GM21447 (cell line): ENCODE measurements at regions not wholly inside any gene's neighbourhood (a gene's known extent, or its start where the extent isn't known, plus 50 kb on each side); places are given as distances from the start of the nearest gene placed in this dataset.

Experiments
- ATAC-seq: cut with Tn5 transposase; IDR thresholded peaks from one replicate; pipeline ENCODE4 v1.9.1; 2021; ENCODE audit not compliant: unreplicated experiment

- no peak for ATAC-seq
These were observed 321.5 kb downstream of the SATB2 start for GRCh38 chr2:199136242-199136641.

DNA sequence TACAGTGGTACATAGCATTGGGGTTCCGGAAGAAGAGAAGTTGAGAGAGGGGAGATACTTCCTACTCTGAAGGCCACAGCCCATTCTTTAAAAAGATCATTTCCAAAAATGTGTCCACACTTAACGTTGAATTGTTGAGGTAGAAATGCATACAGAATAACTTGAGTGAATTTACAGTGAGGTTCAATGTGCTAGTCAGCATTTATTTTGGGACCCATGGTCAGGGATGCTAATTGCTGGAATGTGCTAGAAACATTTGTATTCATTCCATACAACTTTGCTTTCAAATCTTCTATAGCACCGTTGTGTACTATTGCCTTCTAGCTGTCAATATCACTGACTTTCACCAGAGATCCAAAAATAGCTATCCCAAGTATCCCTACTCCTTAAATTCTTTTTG, 325.9 kb downstream of the SATB2 start:
- ATAC-seq: no peak

- no peak for ATAC-seq
These were observed 326.5 kb downstream of the SATB2 start for GRCh38 chr2:199131136-199131655.

- ATAC-seq: no peak
These were observed 327.2 kb downstream of the SATB2 start for GRCh38 chr2:199130501-199130900.

- no peak for ATAC-seq
These were observed 329.1 kb downstream of the SATB2 start for GRCh38 chr2:199128476-199129229.

- no peak for ATAC-seq
These were observed 337.9 kb downstream of the SATB2 start for GRCh38 chr2:199119796-199120195.

DNA sequence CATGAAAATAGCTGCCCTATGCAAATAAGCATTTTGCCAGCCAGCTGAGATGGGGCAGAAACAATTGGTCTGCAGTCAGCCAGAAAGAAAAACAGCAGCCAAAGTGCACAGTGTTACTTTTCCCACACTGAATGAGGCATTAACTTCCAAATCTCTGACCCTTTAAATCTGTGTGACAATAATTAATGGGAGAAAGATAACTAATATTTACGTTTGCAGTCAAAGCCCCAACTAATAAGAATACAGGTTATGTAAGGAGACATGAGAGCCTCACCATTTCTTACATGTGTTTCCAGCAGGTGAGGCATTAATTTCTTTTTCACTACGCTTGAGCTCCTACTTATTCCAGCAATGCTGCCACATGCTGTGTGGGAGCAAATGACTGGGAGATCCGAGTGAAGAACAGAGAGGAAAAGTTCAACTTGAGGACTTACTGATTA, 339.0 kb downstream of the SATB2 start:
- no peak for ATAC-seq

DNA sequence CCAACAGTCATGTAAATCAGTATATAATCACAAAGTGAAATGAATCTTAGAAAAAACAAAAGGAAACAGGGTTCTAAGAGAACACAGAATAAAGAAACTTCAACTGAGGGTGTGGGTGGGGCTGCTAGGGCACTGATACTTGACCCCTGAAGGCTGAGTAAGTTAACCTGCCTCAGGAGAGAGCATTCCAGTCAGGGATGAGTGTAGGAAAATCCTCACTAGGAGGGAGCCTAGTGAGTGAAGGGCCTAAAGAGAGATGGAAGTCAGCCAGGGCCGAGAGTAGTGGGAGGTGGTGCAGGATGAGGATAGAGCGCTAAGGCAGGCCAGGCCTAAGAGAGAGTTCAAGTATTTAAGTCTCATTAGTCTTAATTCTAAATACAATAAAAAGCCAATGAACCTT, 342.6 kb downstream of the SATB2 start:
- no peak for ATAC-seq

DNA sequence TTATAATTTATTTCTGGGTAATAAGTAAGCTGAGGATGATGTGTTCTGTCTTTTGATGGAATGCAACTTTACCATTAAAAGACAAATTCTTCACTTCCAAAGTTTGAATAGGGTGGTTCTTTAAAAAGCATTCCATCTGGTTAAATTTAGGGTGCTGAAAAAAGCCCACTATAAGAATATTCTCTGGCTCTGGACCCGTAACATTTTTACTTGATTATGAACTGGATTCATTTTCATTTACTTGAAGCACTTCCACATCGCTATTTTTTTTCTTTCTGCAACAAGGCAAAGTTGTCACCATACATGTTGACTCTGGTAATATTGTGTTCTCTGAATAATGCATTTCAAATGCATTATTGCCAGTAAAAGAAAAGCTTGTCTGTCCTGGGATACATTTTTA, 344.6 kb downstream of the SATB2 start:
- no peak for ATAC-seq

DNA sequence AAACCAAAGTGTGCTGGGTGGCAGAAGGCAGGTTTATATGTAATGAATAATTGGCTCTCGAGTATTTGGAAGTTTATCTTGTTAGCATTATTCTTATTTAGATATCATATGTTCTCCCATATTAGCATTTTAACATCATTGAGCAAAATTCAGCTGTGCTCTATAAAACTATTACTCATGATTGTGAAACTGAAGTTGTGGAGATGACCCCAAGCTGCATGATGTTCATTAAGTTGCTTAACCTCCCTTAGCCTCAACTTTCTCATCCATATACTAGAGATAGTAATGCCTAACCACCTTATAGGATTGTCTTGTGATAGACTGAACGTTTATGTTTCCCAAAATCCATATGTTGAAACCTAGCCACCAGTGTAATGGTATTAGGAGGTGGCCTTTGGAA, 346.3 kb downstream of the SATB2 start:
- ATAC-seq: no peak

DNA sequence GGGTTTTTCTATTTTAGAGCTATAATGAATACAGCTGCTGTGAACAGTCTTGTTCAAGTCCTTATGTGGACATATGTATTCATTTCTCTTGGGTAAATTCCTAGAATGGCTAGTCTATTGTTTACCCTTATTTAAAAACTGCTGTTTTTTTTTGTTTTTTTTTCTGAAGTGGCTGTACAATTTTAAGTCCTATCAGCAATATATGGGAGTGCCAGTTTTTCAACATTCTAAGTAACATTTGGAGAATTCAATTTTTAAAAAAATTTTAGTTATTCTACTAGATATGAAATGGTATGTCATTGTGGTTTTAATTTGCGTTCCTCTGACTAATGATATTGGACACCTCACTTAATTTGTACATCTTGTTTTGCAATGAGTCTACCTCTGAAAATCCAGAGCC, 349.7 kb downstream of the SATB2 start:
- ATAC-seq: no peak

DNA sequence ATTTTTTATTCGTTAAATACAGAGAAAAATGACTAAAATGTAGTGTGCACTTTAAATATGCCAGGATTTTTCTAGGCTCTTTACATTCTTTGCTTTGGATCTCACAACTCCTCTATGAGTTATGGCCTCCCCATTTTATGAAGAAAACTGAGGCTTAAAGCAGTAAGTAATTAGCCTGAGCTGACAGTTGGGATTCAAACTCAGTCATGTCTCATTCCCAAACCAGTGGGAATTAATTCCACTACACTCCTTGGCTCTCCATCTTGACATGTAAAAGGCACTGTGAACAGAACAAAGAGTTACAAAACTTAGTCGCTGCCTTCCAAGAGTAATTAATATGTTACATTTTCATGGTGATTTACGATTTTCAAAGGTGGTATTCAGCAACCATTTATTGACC, 351.9 kb downstream of the SATB2 start:
- ATAC-seq: no peak

DNA sequence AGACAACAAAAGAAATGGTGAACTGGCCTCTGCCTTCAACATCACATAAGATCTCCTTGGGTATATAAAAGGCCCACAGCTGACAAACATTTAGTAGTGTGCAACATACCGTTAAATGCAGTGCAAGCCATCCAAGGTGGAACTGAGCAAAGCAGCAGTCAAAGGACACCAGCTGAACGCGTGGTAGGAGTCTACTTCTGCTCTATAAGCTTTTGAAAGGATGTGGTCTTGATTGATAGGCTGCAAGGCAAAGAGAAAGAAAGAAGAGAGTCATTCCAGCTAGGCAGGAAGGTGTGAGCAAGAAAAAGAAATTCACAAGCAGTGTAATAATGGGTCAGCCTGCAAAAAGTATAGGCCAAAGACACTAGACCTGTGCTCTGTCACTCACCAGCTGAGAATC, 356.3 kb downstream of the SATB2 start:
- no peak for ATAC-seq

DNA sequence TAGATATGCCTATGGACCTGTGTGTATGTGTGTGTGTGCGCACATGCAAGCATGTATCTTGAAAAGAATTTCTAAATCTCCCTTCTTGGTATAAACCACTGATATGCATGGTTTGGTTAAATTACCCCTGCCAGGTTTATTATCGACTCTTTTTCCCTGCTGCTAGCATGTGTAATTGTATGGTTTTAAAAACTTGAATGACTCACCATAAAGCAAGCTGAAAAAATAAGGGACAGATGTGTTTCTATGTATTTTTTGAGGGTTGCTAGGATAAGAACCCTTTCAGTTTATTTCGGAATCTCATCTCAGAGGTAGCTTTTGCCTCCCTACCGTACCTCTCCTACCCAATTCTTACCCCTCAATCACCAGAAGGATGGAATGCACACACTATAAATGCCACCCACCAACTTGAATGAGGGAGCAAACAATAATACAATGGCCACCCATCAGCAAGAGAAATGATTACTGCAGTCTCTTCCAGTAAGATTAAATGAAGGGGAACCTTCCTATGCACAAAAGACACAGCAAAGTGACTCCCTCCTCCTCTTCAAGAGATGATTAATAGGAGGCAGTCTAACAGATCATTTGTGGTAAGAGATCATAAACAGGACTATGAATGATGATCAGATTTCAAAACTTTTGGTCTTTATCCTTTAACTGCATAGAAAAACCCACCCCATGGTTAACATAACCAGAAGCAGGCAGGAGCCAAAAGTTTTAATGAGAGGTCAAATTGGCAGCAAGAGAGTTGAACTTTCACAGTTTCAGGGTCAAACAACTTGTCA, 357.2 kb downstream of the SATB2 start:
- no peak for ATAC-seq

GRCh38 chr2:199092419-199092818, 365.3 kb downstream of the SATB2 start:
- no peak for ATAC-seq

DNA sequence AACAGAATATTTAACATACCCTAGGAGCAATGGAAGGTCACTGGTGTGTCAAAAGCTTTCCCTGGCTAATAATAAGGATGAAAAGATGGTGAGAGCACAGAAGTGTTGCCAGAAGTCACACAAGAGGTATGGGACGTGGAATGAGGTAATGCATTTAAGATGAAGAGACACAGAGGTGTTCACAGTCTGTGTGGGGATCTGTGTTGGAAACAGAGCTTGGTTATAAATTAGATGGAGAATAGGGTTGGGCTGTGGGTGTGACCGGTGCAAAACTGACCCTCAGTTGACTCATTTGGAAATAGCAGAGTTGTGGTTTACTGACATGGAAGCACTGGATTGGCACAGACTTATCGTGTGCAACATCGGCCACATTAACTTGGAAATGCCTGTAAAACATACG, 372.5 kb downstream of the SATB2 start:
- ATAC-seq: no peak

DNA sequence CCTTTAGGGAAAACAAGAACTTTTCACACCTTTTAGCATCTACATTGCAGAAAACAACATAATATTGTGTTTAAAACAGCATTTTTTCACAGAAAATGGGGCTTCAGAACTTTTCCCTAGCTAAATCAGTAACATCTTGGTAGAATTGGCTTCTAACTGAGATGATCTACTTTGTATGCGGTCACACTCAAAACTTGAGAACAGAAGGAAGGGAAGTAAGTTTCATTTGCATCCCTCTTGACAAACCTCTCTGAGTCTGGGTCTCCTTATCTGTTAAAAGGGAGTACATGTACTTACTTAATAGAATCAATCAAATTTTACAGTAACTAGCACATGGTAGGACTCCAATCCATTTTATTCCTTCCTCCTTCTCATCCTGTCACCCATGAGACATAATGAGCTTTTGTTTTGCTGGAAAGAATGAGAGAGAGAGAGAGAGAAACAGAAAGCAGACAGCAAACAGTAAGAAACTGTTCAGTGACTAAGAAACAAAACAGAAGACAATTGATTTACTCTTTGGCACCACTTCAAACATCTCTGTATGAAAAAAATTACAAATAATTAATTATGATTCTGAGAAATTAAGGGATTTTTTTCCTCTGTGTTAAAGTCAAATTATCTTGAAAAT, 387.3 kb downstream of the SATB2 start:
- ATAC-seq: no peak

GRCh38 chr2:199064201-199064600, 393.5 kb downstream of the SATB2 start:
- no peak for ATAC-seq

- ATAC-seq: no peak
These were observed 399.8 kb downstream of the SATB2 start for GRCh38 chr2:199057936-199058335.

- no peak for ATAC-seq
These were observed 402.4 kb downstream of the SATB2 start for GRCh38 chr2:199055336-199055735.

DNA sequence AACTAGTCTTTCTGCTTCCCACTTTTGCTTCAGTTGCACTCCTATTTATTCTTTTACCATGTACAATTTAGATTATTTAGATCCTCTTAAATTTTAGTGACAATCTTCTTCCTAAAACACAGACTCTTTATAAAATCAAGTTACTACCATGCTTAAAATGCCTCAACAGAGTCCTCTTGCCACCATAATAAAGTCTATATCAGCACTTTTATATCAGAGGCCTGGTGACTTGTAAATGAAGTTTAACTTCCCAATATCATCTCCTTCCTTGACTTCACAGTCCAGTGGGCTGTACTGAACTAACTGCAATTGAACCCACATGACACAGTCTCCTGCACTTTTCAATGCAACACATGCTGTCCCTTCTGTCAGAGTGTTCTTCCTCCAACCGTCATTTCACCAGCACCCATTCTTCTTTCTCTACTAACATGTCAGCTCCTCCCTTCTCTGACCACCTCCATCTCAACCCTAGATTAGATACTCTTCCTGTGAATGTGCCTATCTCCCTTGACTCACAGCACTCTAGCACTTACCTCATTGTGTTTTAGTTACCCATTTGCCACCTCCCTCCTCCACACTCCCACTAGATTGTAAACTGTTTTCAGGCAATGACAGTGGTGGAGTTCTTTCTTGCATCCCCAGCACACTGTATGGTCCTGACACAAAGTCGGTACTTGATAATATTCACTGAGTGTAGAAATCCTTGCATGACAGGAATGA, 414.9 kb downstream of the SATB2 start:
- ATAC-seq: no peak
